Testis (tissue), 2 donors: ENCODE measurements at regions not wholly inside any gene's neighbourhood (a gene's known extent, or its start where the extent isn't known, plus 50 kb on each side); places are given as distances from the start of the nearest gene placed in this dataset.

Experiments used
- DNase-seq: peaks from one replicate; pipeline ENCODE4 v3.0.0-alpha.2; 2019
- H3K27ac ChIP-seq, 2 donors: fragments of 200-600 bp; sonication (generic); one replicate each; pipeline ENCODE4 v1.5.1; 2019
- H3K27me3 ChIP-seq: fragments of 200-600 bp; sonication (generic); one replicate; pipeline ENCODE4 v1.5.1; 2019
- H3K36me3 ChIP-seq: fragments of 200-600 bp; sonication (generic); one replicate; pipeline ENCODE4 v1.5.1; 2017; ENCODE audit warnings: low read depth; ENCODE audit errors: missing control alignments
- H3K4me1 ChIP-seq: fragments of 200-600 bp; sonication (generic); one replicate; pipeline ENCODE4 v1.5.1; 2019
- H3K4me3 ChIP-seq, 2 donors: fragments of 200-600 bp; sonication (generic); one replicate each; pipeline ENCODE4 v1.5.1; 2017 to 2019
- H3K9me3 ChIP-seq: fragments of 200-600 bp; sonication (generic); one replicate; pipeline ENCODE4 v1.5.1; 2017
- CTCF ChIP-seq, 3 experiments: fragments of 450-650 bp in 2 of 3; fragments of 200-600 bp in 1 of 3; sonication (generic) in 1 of 3; IDR thresholded peaks; one replicate each; pipeline ENCODE4 v1.5.1; 2016 to 2019; ENCODE audit warnings: antibody characterized with exemption in 3 of 3, mild to moderate bottlenecking in 2 of 3, moderate library complexity in 1 of 3
- POLR2A ChIP-seq: fragments of 450-650 bp; IDR thresholded peaks from one replicate; pipeline ENCODE4 v1.6.1; 2017; ENCODE audit warnings: antibody characterized with exemption, mild to moderate bottlenecking, moderate library complexity
- WGBS, 2 donors: methylation state at CpG; one replicate each; pipeline ENCODE4 v1.1.5; 2018; 5-methylcytosine and 5-hydroxymethylcytosine counted together
- intact Hi-C: fragments of 100-400 bp; cut with DNase I; formaldehyde crosslinking; loops from one replicate; pipeline ENCODE4 v1.15.1; 2023; ENCODE audit warnings: low total_unique reads

GRCh38 chr6:121723623-121724022 is 288.2 kb downstream of the GJA1 start:
- Histone ChIP-seq H3K27ac (no peak overlapping the region), H3K4me3 (no peak overlapping the region), H3K36me3 (no peaks in the 10 kb centered on the region), H3K4me1 (no peaks in the 10 kb centered on the region), H3K27me3 (no peaks in the 10 kb centered on the region), H3K9me3 (no peaks in the 10 kb centered on the region)
- DNase-seq, result no peak
- 70 to 80% methylated on average over 2 of the region's 2 CpGs for WGBS, 2 donors
- TF ChIP-seq POLR2A (no peak), CTCF (IDR thresholded peaks at IDR 0.05) (no peak)
- intact Hi-C loops, result no loop called here

GRCh38 chr6:121724576-121724975 is 289.1 kb downstream of the GJA1 start:
- intact Hi-C loops, result no loop called here
- WGBS, 2 donors, result 78 to 80% methylated on average over 2 of the region's 2 CpGs

GRCh38 chr6:121726596-121726995 is 291.1 kb downstream of the GJA1 start:
- Histone ChIP-seq H3K27me3 (no peaks in the 10 kb centered on the region), H3K4me3 (no peak overlapping the region), H3K36me3 (no peaks in the 10 kb centered on the region), H3K9me3 (no peaks in the 10 kb centered on the region), H3K27ac (no peak overlapping the region), H3K4me1 (no peaks in the 10 kb centered on the region)
- no peak for TF ChIP-seq CTCF (IDR thresholded peaks at IDR 0.05)
- no peak for DNase-seq
- intact Hi-C loops, result no loop called here
- WGBS, 2 donors, result 88 to 95% methylated on average over 1 of the region's 1 CpG

More at GRCh38 chr6:121724576-121724975, 289.1 kb downstream of the GJA1 start:
- H3K9me3 ChIP-seq, result no peaks in the 10 kb centered on the region
- no peaks in the 10 kb centered on the region for H3K36me3 ChIP-seq
- H3K27me3 ChIP-seq, result no peaks in the 10 kb centered on the region
- no peak overlapping the region for H3K27ac ChIP-seq
- no peaks in the 10 kb centered on the region for H3K4me1 ChIP-seq
- no peak for TF ChIP-seq POLR2A
- no peak for TF ChIP-seq CTCF (IDR thresholded peaks at IDR 0.05)
- no peak for DNase-seq
- H3K4me3 ChIP-seq, result no peak overlapping the region

- no peak for TF ChIP-seq POLR2A
- TF ChIP-seq CTCF (IDR thresholded peaks at IDR 0.05), result no peak
- Histone ChIP-seq H3K9me3 (no peaks in the 10 kb centered on the region), H3K4me3 (no peak overlapping the region), H3K27ac (no peak overlapping the region), H3K4me1 (no peaks in the 10 kb centered on the region), H3K36me3 (no peaks in the 10 kb centered on the region), H3K27me3 (no peaks in the 10 kb centered on the region)
- WGBS, 2 donors, result 89 to 94% methylated on average over 5 of the region's 5 CpGs
- intact Hi-C loops, result no loop called here
- DNase-seq, result no peak
Measured at GRCh38 chr6:121730616-121731015, 295.2 kb downstream of the GJA1 start.

GRCh38 chr6:121731381-121731780 is 295.9 kb downstream of the GJA1 start:
- H3K36me3 ChIP-seq, result no peaks in the 10 kb centered on the region
- no peaks in the 10 kb centered on the region for H3K9me3 ChIP-seq
- TF ChIP-seq POLR2A (no peak), CTCF (IDR thresholded peaks at IDR 0.05) (no peak)
- no peaks in the 10 kb centered on the region for H3K4me1 ChIP-seq
- intact Hi-C loops, result no loop called here
- no peak for DNase-seq
- no peak overlapping the region for H3K4me3 ChIP-seq
- H3K27me3 ChIP-seq, result no peaks in the 10 kb centered on the region
- whole genome bisulfite sequencing, 2 donors, result 86 to 89% methylated on average over 1 of the region's 1 CpG
- no peak overlapping the region for H3K27ac ChIP-seq
